Testis (tissue), 2 donors: ENCODE measurements at regions not wholly inside any gene's neighbourhood (a gene's known extent, or its start where the extent isn't known, plus 50 kb on each side); places are given as distances from the start of the nearest gene placed in this dataset.

Experiments used
- DNase-seq: peaks from one replicate; pipeline ENCODE4 v3.0.0-alpha.2; 2019
- H3K27ac ChIP-seq, 2 donors: fragments of 200-600 bp; sonication (generic); one replicate each; pipeline ENCODE4 v1.5.1; 2019
- H3K27me3 ChIP-seq: fragments of 200-600 bp; sonication (generic); one replicate; pipeline ENCODE4 v1.5.1; 2019
- H3K36me3 ChIP-seq: fragments of 200-600 bp; sonication (generic); one replicate; pipeline ENCODE4 v1.5.1; 2017; ENCODE audit warnings: low read depth; ENCODE audit errors: missing control alignments
- H3K4me1 ChIP-seq: fragments of 200-600 bp; sonication (generic); one replicate; pipeline ENCODE4 v1.5.1; 2019
- H3K4me3 ChIP-seq, 2 donors: fragments of 200-600 bp; sonication (generic); one replicate each; pipeline ENCODE4 v1.5.1; 2017 to 2019
- H3K9me3 ChIP-seq: fragments of 200-600 bp; sonication (generic); one replicate; pipeline ENCODE4 v1.5.1; 2017
- POLR2A ChIP-seq: fragments of 450-650 bp; IDR thresholded peaks from one replicate; pipeline ENCODE4 v1.6.1; 2017; ENCODE audit warnings: antibody characterized with exemption, mild to moderate bottlenecking, moderate library complexity
- WGBS, 2 donors: methylation state at CpG; one replicate each; pipeline ENCODE4 v1.1.5; 2018; 5-methylcytosine and 5-hydroxymethylcytosine counted together
- intact Hi-C: fragments of 100-400 bp; cut with DNase I; formaldehyde crosslinking; loops from one replicate; pipeline ENCODE4 v1.15.1; 2023; ENCODE audit warnings: low total_unique reads
- TF ChIP-seq, protein P1 (sequence below), 3 experiments: fragments of 450-650 bp in 2 of 3; fragments of 200-600 bp in 1 of 3; sonication (generic) in 1 of 3; IDR thresholded peaks; one replicate each; pipeline ENCODE4 v1.5.1; 2016 to 2019; ENCODE audit warnings: antibody characterized with exemption in 3 of 3, mild to moderate bottlenecking in 2 of 3, moderate library complexity in 1 of 3

DNA sequence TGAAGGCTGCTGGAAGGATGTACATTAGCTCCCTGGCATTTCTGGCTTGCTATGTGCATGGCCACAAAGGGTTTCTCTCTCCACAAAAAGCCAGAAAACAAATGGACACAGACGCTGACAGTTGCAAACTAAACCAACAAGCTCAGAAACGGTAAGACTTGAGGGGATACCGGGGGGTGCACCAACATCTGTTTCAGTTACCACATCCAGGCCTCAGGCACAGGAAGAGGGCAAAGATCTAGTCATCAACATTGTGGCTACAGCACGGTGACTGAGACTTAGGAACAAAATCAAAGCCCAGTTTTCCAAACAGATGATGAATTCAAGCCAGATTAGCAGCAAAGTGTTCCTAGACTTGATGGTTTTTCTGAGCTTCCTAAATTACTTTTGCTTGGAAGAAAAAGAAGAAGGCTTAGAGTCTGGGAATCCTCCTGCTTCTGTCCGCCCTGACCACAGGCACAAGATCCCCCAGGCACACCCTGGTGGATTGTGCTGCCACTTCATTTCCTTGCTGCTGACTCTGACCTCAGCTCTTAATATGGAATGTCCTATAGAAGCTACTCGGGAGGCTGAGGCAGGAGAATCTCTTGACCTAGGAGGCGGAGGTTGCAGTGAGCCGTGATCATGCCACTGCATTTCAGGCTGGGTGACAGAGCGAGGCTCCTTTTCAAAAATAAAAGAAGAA is 54.2 kb upstream of the ADGRF1 start:
- 82 to 87% methylated on average over 9 of the region's 9 CpGs for WGBS, 2 donors
- H3K9me3 ChIP-seq: no peaks in the 10 kb centered on the region
- H3K27me3 ChIP-seq: no peaks in the 10 kb centered on the region
- DNase-seq: no peak
- H3K27ac ChIP-seq: no peak overlapping the region
- TF ChIP-seq, protein P1, sequence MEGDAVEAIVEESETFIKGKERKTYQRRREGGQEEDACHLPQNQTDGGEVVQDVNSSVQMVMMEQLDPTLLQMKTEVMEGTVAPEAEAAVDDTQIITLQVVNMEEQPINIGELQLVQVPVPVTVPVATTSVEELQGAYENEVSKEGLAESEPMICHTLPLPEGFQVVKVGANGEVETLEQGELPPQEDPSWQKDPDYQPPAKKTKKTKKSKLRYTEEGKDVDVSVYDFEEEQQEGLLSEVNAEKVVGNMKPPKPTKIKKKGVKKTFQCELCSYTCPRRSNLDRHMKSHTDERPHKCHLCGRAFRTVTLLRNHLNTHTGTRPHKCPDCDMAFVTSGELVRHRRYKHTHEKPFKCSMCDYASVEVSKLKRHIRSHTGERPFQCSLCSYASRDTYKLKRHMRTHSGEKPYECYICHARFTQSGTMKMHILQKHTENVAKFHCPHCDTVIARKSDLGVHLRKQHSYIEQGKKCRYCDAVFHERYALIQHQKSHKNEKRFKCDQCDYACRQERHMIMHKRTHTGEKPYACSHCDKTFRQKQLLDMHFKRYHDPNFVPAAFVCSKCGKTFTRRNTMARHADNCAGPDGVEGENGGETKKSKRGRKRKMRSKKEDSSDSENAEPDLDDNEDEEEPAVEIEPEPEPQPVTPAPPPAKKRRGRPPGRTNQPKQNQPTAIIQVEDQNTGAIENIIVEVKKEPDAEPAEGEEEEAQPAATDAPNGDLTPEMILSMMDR (IDR thresholded peaks at IDR 0.05): no peak
- no peak for TF ChIP-seq POLR2A
- intact Hi-C loops: no loop called here
- H3K36me3 ChIP-seq: no peaks in the 10 kb centered on the region
- no peak overlapping the region for H3K4me3 ChIP-seq
- H3K4me1 ChIP-seq: peaks cover 5% of the 10 kb centered on the region

GRCh38 chr6:47094241-47094925 is 52.3 kb upstream of the ADGRF1 start:
- TF ChIP-seq, protein P1 (IDR thresholded peaks at IDR 0.05): no peak
- TF ChIP-seq POLR2A: no peak
- intact Hi-C loops: no loop called here
- Histone ChIP-seq H3K9me3 (no peaks in the 10 kb centered on the region), H3K36me3 (no peaks in the 10 kb centered on the region), H3K27me3 (no peaks in the 10 kb centered on the region), H3K4me3 (no peak overlapping the region), H3K27ac (no peak overlapping the region), H3K4me1 (peaks cover 5% of the 10 kb centered on the region)
- DNase-seq: no peak
- 72 to 91% methylated on average over 1 to 3 of the region's 3 CpGs for WGBS, 2 donors

GRCh38 chr6:47093169-47093568 is 51.0 kb upstream of the ADGRF1 start:
- intact Hi-C loops: no loop called here

DNA sequence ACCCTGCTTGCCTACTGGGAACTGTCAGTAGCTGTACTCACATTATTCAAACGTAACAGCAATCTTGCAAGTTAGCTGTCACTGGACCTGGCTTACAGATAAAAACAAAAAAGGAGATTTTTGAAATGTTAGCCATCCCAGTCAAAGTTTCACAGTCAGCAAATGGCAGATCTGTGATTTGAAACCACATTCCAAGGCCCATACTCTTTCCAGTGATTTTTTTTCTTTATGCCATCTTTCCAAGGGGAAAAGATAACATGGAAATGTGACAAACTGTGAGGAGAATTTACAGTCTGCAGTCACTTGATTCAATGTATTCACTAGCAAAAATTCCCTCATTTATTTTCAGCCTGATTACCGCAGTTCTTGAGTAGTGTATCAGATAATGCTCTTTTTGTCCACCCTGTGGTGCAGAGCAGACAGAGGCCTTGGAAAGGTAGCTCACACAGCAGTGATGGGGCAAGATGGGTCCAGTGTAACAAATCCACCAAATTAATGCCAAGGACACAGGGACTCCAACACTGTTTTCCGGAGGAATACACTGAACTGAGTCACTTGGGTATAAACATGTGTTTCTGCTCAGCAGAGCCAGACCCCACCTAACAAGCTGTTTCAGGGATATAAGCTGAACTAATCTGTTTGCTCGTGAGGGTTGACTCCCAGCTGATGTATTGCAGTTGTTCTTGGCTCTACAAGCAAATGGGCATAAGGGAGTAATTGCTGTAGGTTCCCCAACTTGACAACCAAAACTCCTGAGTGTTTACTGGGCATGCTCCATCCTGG is 49.9 kb upstream of the ADGRF1 start:
- TF ChIP-seq, protein P1 (IDR thresholded peaks at IDR 0.05): no peak
- TF ChIP-seq POLR2A: no peak
- Histone ChIP-seq H3K27me3 (no peaks in the 10 kb centered on the region), H3K4me1 (peaks cover 5% of the 10 kb centered on the region), H3K4me3 (no peak overlapping the region), H3K36me3 (no peaks in the 10 kb centered on the region), H3K9me3 (no peaks in the 10 kb centered on the region), H3K27ac (no peak overlapping the region)
- no peak for DNase-seq
- 52 to 68% methylated on average over 4 of the region's 4 CpGs for WGBS, 2 donors
- intact Hi-C loops: no loop called here

More at GRCh38 chr6:47093169-47093568, 51.0 kb upstream of the ADGRF1 start:
- TF ChIP-seq, protein P1 (IDR thresholded peaks at IDR 0.05): no peak
- no peak for TF ChIP-seq POLR2A
- Histone ChIP-seq H3K4me1 (peaks cover 5% of the 10 kb centered on the region), H3K36me3 (no peaks in the 10 kb centered on the region), H3K27me3 (no peaks in the 10 kb centered on the region), H3K9me3 (no peaks in the 10 kb centered on the region), H3K27ac (no peak overlapping the region), H3K4me3 (no peak overlapping the region)
- DNase-seq: no peak
- whole genome bisulfite sequencing, 2 donors: 88 to 94% methylated on average over 5 of the region's 5 CpGs
